ENCODE measurements at regions not wholly inside any gene's neighbourhood (a gene's known extent, or its start where the extent isn't known, plus 50 kb on each side); places are given as distances from the start of the nearest gene placed in this dataset.

GRCh38 chr6:148175550-148176188 is 167.0 kb upstream of the SASH1 start:
- TF ChIP-seq, protein P1, sequence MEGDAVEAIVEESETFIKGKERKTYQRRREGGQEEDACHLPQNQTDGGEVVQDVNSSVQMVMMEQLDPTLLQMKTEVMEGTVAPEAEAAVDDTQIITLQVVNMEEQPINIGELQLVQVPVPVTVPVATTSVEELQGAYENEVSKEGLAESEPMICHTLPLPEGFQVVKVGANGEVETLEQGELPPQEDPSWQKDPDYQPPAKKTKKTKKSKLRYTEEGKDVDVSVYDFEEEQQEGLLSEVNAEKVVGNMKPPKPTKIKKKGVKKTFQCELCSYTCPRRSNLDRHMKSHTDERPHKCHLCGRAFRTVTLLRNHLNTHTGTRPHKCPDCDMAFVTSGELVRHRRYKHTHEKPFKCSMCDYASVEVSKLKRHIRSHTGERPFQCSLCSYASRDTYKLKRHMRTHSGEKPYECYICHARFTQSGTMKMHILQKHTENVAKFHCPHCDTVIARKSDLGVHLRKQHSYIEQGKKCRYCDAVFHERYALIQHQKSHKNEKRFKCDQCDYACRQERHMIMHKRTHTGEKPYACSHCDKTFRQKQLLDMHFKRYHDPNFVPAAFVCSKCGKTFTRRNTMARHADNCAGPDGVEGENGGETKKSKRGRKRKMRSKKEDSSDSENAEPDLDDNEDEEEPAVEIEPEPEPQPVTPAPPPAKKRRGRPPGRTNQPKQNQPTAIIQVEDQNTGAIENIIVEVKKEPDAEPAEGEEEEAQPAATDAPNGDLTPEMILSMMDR (IDR thresholded peaks at IDR 0.05) = no peak
- TF ChIP-seq ZFX (IDR thresholded peaks at IDR 0.05; ENCODE audit: borderline replicate concordance) = no peak
